Bronchial epithelial cell (primary cell): ENCODE measurements at regions not wholly inside any gene's neighbourhood (a gene's known extent, or its start where the extent isn't known, plus 50 kb on each side); places are given as distances from the start of the nearest gene placed in this dataset.
A peak's percentile ranks its signal among the peaks of the same experiment; 100 is the strongest.

Experiments used
- DNase-seq: peaks from one replicate; pipeline ENCODE4 v3.0.0-alpha.2; 2010; ENCODE audit warnings: low read depth
- FAIRE-seq: peaks from 2 replicates; lab custom pipeline; 2011; peaks lifted over from hg19 to GRCh38; lab: Jason Lieb, UNC
- H3K27me3 ChIP-seq: 2 replicates; pipeline ENCODE4 v1.5.1; 2011; ENCODE audit warnings: low read length; ENCODE audit not compliant: control insufficient read depth, insufficient read depth
- H3K36me3 ChIP-seq: 2 replicates; pipeline ENCODE4 v1.5.1; 2011; ENCODE audit warnings: low read length; ENCODE audit not compliant: control insufficient read depth, insufficient read depth
- H3K4me3 ChIP-seq: 2 replicates; pipeline ENCODE4 v1.5.1; 2011; ENCODE audit warnings: mild to moderate bottlenecking, low read depth, low read length, control low read depth
- TF ChIP-seq, protein P1 (sequence below): IDR thresholded peaks from 2 replicates; pipeline ENCODE4 v1.5.1; 2011; ENCODE audit warnings: mild to moderate bottlenecking, moderate library complexity, low read length, control low read depth, inconsistent platforms; ENCODE audit not compliant: insufficient read depth, severe bottlenecking

DNA sequence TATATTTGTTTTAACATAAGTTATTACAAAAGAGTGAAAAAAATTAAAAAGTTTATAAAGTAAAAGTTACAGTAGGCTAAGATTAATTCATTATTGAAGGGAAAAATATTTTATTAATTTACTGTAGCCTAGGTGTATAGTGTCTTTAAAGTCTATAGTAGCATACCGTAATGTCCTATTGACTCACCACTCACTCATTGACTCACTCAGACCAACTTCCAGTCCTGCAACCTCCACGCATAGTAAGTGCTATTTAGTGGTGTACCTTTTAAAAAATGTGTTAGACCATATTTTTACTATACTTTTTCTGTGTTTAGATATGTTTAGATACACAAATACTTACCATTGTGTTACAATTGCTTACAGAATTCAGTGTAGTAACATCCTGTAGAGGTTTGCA is 841.1 kb downstream of the CENPC start:
- H3K4me3 ChIP-seq: no peak overlapping the region
- DNase-seq (peak; percentile 29), FAIRE-seq (no peak)
- H3K36me3 ChIP-seq: no peaks in the 10 kb centered on the region
- H3K27me3 ChIP-seq: no peaks in the 10 kb centered on the region
- TF ChIP-seq, protein P1, sequence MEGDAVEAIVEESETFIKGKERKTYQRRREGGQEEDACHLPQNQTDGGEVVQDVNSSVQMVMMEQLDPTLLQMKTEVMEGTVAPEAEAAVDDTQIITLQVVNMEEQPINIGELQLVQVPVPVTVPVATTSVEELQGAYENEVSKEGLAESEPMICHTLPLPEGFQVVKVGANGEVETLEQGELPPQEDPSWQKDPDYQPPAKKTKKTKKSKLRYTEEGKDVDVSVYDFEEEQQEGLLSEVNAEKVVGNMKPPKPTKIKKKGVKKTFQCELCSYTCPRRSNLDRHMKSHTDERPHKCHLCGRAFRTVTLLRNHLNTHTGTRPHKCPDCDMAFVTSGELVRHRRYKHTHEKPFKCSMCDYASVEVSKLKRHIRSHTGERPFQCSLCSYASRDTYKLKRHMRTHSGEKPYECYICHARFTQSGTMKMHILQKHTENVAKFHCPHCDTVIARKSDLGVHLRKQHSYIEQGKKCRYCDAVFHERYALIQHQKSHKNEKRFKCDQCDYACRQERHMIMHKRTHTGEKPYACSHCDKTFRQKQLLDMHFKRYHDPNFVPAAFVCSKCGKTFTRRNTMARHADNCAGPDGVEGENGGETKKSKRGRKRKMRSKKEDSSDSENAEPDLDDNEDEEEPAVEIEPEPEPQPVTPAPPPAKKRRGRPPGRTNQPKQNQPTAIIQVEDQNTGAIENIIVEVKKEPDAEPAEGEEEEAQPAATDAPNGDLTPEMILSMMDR: no peak

DNA sequence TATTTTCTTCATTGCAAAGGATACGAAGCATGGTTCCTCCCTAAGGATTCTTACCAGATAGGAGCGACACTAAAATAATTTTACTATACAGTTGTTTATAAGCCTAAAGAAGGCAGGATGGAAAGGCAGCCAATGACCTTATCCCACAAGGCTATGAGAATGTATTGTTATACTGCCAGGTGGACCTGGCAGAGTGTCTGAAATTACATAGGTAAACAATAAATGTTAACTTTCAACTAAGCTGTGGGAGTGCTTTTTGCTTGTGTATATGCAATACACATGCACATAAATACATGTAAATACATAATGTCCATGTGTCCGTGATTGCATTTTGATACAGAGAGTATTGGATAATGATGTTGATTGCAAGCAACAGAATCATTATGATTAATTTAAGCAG is 850.6 kb downstream of the CENPC start:
- no peak for FAIRE-seq
- no peak for DNase-seq
- H3K27me3 ChIP-seq: no peaks in the 10 kb centered on the region
- H3K36me3 ChIP-seq: no peaks in the 10 kb centered on the region
- TF ChIP-seq, protein P1: no peak
- H3K4me3 ChIP-seq: no peak overlapping the region

DNA sequence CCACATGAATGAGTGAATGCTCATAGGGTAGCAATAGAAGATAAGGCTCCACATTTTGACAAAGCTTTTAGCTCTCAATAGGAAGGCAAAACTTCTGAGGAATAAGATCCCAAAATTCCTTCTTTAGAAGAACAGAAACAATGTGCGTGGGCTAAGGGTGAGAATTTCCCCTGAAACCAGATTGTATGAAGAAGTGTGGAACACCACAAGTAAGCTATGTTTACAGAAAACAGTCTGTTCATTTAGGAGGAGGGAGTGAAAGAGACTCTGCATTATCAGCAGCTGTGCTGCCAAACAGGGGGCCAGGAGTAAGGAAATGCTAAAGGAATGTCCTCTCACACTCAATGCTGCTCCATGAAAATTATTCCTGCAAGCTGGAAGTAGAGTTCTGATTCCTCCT is 851.6 kb downstream of the CENPC start:
- TF ChIP-seq, protein P1: no peak
- no peaks in the 10 kb centered on the region for H3K36me3 ChIP-seq
- no peak for FAIRE-seq

DNA sequence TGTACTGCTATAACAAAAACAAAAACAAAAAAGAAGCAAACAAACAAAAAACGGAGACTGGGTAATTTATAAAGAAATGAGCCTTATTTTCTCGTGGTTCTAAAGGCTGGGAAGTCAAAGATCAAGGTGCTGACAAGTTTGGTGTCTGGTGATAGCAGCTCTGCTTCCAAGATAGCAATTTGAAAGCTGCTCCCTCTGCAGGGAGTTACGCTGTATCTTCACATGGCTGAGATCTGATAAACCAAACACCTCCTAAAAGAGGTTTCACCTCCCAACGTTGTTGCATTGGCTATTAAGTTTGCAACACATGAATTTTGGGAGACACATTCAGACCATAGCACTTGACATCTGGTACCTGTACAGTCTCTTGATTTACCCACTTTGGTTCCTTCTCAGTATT is 854.2 kb downstream of the CENPC start:
- H3K27me3 ChIP-seq: no peaks in the 10 kb centered on the region
- H3K4me3 ChIP-seq: no peak overlapping the region
- DNase-seq: no peak
- no peak for FAIRE-seq
- H3K36me3 ChIP-seq: no peaks in the 10 kb centered on the region
- TF ChIP-seq, protein P1: no peak

More for the DNA sequence above, 851.6 kb downstream of the CENPC start:
- Histone ChIP-seq H3K4me3 (no peak overlapping the region), H3K27me3 (no peaks in the 10 kb centered on the region)
- no peak for DNase-seq

DNA sequence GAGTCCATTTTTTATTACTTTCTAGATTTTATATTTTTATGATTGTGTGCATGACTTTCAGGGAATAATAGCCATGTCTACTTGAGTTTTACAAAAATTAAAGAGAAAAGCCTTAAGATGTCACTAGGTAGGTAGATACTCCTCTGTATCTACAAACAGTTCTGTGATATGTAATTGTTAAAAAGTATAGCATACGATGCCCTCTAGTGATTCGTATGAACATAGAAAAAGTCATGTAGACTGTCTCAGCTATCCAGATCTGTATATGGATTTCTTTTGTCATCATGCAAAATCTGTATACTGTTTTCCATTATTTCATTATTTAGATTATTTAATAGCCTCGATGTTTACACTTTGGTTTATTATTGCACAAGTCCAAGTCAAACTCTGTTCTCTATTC is 856.6 kb downstream of the CENPC start:
- Histone ChIP-seq H3K27me3 (no peaks in the 10 kb centered on the region), H3K4me3 (no peak overlapping the region), H3K36me3 (no peaks in the 10 kb centered on the region)
- TF ChIP-seq, protein P1: no peak
- no peak for FAIRE-seq
- peak; percentile 46 for DNase-seq

DNA sequence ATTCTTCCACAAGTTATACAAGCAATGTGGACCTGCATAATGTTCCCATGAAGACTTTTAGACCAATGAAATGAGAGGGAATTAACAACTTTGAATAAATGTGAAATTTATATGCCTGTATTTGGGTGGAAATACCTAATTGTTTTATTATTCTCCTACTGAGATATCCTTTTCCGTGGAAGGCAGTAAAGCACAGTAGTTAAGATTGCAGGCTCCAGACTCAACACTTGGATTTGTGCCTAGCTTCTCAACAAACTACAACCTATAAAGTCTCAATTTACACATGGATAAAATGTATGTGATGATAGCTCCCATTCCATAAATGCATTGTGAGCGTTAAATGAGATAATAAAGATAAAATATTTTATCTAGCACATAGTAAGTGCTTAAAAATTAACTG is 857.8 kb downstream of the CENPC start:
- no peaks in the 10 kb centered on the region for H3K36me3 ChIP-seq
- no peaks in the 10 kb centered on the region for H3K27me3 ChIP-seq
- TF ChIP-seq, protein P1: no peak
- FAIRE-seq (no peak), DNase-seq (no peak)
- no peak overlapping the region for H3K4me3 ChIP-seq
